DND-41 (cell line): ENCODE measurements at regions not wholly inside any gene's neighbourhood (a gene's known extent, or its start where the extent isn't known, plus 50 kb on each side); places are given as distances from the start of the nearest gene placed in this dataset.

Source experiments
- EZH2 ChIP-seq: IDR thresholded peaks from 3 replicates; pipeline ENCODE4 v1.6.1; 2012; ENCODE audit warnings: borderline replicate concordance, low read depth, mild to moderate bottlenecking, moderate library complexity, low read length, inconsistent platforms; ENCODE audit not compliant: severe bottlenecking
- TF ChIP-seq, protein P1 (sequence below): IDR thresholded peaks from 2 replicates; pipeline ENCODE4 v1.5.1; 2012; ENCODE audit warnings: borderline replicate concordance, low read length, moderate library complexity, mild to moderate bottlenecking; ENCODE audit not compliant: poor library complexity, severe bottlenecking; ENCODE audit errors: extremely low read depth

DNA sequence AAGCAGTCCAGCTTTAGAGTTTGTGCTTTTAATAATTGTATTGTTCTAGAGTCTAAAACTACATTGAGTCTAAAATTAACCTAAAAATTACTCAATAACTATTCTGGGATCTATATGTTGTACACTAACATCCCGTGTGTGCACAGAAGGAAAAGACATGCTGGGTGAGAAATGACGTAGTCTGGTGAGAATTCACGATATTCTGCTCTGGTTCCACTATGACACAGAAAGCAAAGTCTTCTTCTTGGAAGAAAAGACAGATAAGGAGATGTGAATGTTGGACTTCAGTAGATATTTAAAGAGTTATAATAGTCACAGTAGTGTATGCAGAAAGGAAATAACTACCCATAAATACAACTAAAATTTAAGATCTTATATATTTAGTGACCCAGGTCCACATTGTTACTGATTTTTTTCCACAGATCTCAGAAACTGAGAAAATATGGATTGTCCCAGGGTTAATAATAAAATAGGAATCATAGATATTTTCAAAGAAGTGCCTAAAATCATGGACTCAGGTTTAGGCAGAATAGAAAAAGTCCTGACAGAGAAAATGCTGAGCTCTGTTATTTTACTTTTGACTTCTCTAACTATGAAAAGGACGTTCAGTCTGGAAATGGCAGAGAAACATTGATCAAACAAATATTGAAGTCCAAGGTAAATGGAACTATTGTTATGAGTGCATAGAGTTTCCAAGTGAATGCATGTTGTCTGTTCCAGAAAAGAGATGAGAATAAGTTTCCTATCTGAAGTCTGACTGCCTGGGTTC lies 170.7 kb downstream of the ANKRD50 start:
- TF ChIP-seq, protein P1, sequence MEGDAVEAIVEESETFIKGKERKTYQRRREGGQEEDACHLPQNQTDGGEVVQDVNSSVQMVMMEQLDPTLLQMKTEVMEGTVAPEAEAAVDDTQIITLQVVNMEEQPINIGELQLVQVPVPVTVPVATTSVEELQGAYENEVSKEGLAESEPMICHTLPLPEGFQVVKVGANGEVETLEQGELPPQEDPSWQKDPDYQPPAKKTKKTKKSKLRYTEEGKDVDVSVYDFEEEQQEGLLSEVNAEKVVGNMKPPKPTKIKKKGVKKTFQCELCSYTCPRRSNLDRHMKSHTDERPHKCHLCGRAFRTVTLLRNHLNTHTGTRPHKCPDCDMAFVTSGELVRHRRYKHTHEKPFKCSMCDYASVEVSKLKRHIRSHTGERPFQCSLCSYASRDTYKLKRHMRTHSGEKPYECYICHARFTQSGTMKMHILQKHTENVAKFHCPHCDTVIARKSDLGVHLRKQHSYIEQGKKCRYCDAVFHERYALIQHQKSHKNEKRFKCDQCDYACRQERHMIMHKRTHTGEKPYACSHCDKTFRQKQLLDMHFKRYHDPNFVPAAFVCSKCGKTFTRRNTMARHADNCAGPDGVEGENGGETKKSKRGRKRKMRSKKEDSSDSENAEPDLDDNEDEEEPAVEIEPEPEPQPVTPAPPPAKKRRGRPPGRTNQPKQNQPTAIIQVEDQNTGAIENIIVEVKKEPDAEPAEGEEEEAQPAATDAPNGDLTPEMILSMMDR: no peak
- no peak for TF ChIP-seq EZH2
